Nephron progenitor cell (in vitro differentiated cells): ENCODE measurements at regions not wholly inside any gene's neighbourhood (a gene's known extent, or its start where the extent isn't known, plus 50 kb on each side); places are given as distances from the start of the nearest gene placed in this dataset.

Experiments
- DNase-seq: peaks from one replicate; pipeline ENCODE4 v3.0.0; 2021
- H3K27ac Mint-ChIP-seq: 2 replicates; pipeline ENCODE4 v1.8.0; 2021; ENCODE audit warnings: mild to moderate bottlenecking, moderate library complexity, mixed read lengths
- H3K27me3 Mint-ChIP-seq: 2 replicates; pipeline ENCODE4 v1.8.0; 2021; ENCODE audit warnings: mild to moderate bottlenecking, low read depth, mixed read lengths; ENCODE audit not compliant: poor library complexity
- H3K36me3 Mint-ChIP-seq: 2 replicates; pipeline ENCODE4 v1.8.0; 2021; ENCODE audit warnings: low read depth, mixed read lengths
- H3K4me1 Mint-ChIP-seq: 2 replicates; pipeline ENCODE4 v1.8.0; 2021; ENCODE audit warnings: mixed read lengths
- H3K4me3 Mint-ChIP-seq: 2 replicates; pipeline ENCODE4 v1.8.0; 2021; ENCODE audit warnings: mild to moderate bottlenecking, moderate library complexity, mixed read lengths
- H3K9me3 Mint-ChIP-seq: 2 replicates; pipeline ENCODE4 v1.8.0; 2021; ENCODE audit warnings: mild to moderate bottlenecking, moderate library complexity, mixed read lengths
- TF ChIP-seq, protein P1 (sequence below): fragments of 200-600 bp; sonication (generic); IDR thresholded peaks from 2 replicates; pipeline ENCODE4 v1.5.0; 2021; ENCODE audit warnings: antibody characterized with exemption

DNA sequence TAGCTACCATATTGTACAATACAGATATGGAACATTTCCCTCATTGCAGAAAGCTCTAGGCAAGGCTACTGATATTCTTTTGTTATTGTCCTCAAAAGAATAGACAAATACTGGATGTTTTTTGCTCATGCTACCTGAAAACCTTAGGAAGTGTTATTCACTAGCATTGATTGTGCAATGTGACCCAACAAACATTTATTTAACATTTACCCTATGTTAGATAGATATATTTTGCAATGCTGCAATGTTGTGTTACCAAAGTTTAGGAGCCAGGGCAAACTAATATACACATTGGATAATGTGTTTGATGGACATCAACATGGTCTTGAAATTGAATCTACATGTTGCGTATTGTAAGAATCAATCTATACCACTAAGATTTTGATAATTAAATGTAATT is 112.8 kb upstream of the CREB5 start:
- Mint-ChIP-seq H3K27me3 (no peaks in the 10 kb centered on the region), H3K4me1 (peaks cover 6% of the 10 kb centered on the region), H3K36me3 (no peaks in the 10 kb centered on the region), H3K27ac (no peak overlapping the region), H3K9me3 (no peaks in the 10 kb centered on the region), H3K4me3 (no peak overlapping the region)
- TF ChIP-seq, protein P1, sequence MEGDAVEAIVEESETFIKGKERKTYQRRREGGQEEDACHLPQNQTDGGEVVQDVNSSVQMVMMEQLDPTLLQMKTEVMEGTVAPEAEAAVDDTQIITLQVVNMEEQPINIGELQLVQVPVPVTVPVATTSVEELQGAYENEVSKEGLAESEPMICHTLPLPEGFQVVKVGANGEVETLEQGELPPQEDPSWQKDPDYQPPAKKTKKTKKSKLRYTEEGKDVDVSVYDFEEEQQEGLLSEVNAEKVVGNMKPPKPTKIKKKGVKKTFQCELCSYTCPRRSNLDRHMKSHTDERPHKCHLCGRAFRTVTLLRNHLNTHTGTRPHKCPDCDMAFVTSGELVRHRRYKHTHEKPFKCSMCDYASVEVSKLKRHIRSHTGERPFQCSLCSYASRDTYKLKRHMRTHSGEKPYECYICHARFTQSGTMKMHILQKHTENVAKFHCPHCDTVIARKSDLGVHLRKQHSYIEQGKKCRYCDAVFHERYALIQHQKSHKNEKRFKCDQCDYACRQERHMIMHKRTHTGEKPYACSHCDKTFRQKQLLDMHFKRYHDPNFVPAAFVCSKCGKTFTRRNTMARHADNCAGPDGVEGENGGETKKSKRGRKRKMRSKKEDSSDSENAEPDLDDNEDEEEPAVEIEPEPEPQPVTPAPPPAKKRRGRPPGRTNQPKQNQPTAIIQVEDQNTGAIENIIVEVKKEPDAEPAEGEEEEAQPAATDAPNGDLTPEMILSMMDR = no peak
- no peak for DNase-seq

DNA sequence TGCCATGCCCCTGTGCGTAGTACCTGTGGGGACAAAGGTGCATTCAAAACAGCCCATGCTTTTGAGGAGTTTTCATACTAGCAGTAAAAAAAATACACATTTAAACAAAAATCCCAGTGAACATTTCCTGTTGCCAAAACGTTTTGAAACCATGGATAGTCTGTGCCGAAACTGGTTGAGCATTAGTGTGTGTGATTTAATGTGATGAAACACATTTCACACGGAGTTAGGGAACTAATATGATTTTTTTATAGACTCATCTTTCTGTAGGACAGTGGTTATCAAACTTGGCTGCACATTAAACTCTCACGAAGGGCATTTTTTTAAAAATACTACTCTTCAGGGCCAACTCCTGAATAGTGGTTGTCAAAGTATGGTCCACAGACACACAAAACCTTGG is 111.8 kb upstream of the CREB5 start:
- H3K36me3 Mint-ChIP-seq = no peaks in the 10 kb centered on the region
- no peaks in the 10 kb centered on the region for H3K9me3 Mint-ChIP-seq
- no peak overlapping the region for H3K4me3 Mint-ChIP-seq
- DNase-seq = no peak
- TF ChIP-seq, protein P1 = no peak
- H3K27me3 Mint-ChIP-seq = no peaks in the 10 kb centered on the region
- no peak overlapping the region for H3K27ac Mint-ChIP-seq
- peaks cover 6% of the 10 kb centered on the region for H3K4me1 Mint-ChIP-seq

DNA sequence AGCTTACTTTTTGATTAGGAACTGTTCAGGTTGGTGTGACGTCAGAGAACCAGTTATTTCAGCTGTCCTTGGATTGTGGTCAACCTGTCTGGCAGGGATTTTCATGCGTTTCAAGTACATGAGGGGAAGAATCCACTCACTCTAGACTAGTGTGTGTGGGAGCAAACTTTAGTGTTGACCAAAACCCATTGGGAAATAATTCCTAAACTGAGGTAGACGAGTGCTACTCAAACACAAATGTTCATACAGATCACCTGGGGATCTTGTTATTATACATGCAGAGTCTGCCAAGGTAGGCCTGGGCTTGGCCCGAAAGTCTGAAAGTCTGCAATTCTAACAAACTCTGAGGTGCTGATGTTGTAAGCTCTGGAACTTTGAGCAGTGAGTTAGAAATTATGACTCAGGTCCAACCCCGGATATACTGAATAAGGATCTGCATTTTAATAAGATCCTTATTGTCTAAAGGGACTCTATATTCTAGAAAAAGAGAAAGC is 111.1 kb upstream of the CREB5 start:
- H3K4me3 Mint-ChIP-seq = no peak overlapping the region
- H3K4me1 Mint-ChIP-seq = peaks cover 6% of the 10 kb centered on the region
- H3K27ac Mint-ChIP-seq = no peak overlapping the region
- TF ChIP-seq, protein P1 = no peak
- DNase-seq = no peak
- H3K9me3 Mint-ChIP-seq = no peaks in the 10 kb centered on the region
- H3K27me3 Mint-ChIP-seq = no peaks in the 10 kb centered on the region
- no peaks in the 10 kb centered on the region for H3K36me3 Mint-ChIP-seq

DNA sequence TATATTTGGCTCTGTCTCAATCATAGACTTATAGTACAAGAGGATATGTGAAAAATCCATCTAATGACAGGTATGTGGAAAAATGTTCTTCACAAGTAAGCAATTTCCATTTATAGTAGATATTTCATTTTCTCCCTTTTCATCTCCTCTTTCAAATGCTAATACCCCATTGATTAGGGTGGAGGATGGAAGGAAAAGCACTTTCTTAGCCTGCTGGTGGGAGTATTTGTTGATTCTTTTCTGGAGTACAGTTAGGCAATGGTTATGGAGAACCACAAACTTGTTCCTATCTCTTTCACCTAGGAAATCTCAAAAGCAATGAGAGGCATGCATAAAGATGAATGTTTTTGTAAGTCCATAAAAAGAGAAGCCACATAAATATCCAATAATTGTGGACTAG is 108.0 kb upstream of the CREB5 start:
- H3K27ac Mint-ChIP-seq = no peak overlapping the region
- H3K9me3 Mint-ChIP-seq = peaks cover 1% of the 10 kb centered on the region
- DNase-seq = no peak
- peaks cover 5% of the 10 kb centered on the region for H3K27me3 Mint-ChIP-seq
- TF ChIP-seq, protein P1 = no peak
- no peak overlapping the region for H3K4me3 Mint-ChIP-seq
- no peaks in the 10 kb centered on the region for H3K4me1 Mint-ChIP-seq
- no peaks in the 10 kb centered on the region for H3K36me3 Mint-ChIP-seq

DNA sequence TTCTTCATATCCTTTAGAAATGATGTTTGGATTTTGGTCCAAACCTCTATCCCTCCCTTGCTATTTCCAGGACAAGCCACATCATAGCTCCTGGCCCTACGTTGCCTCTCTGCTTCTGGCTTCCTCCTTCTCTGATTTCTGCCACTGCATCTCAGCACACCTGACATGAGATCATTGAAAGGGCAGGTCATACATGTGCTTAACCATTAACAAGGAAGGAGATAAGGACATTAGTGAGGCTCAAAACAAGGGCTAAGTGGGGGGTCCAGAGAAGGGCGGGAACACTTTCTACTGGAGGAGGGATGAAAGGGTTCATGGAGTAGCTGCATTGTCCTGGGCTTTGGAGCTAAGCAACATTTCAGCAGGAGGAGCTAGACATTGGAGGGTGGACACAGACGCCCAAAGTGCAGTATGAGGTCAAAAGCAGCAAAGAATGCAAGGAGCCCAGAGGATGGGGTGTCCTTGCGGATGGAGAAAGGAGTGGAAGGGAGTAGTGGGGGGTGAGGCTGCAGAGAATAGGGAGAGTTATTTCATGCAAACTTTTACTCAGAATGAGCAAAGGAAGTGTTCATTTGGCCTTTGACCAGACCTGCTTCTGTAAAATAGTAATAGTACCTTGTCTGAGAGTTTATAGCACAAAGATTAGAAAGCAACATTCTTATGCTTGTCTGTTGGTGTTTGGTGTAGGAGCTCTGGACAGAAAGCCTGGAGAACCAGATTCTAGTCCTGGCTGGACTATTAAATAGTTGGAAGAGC is 102.4 kb upstream of the CREB5 start:
- peaks cover 15% of the 10 kb centered on the region for H3K4me1 Mint-ChIP-seq
- H3K9me3 Mint-ChIP-seq = peaks cover 6% of the 10 kb centered on the region
- H3K4me3 Mint-ChIP-seq = no peak overlapping the region
- TF ChIP-seq, protein P1 = no peak
- no peak for DNase-seq
- no peak overlapping the region for H3K27ac Mint-ChIP-seq
- no peaks in the 10 kb centered on the region for H3K36me3 Mint-ChIP-seq
- H3K27me3 Mint-ChIP-seq = peaks cover 9% of the 10 kb centered on the region

DNA sequence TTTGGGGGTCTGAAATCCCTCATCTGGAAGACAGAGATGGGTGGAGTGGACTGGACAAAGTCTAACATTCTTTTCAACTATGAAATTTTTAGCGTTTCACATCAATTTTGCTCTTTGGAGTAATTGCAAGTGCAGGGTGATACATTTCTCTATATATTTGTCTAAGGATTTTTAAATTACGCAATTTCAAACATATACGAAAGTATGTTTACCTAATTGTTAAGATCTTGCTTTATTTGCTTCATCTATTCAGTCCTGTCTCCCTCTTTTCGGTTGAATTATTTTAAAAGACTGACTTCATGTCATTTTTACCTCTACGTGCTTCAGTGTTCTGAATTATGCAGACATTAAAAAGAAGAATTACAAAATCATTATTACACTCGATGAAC is 101.9 kb upstream of the CREB5 start:
- H3K36me3 Mint-ChIP-seq = no peaks in the 10 kb centered on the region
- peaks cover 18% of the 10 kb centered on the region for H3K4me1 Mint-ChIP-seq
- TF ChIP-seq, protein P1 = no peak
- H3K9me3 Mint-ChIP-seq = peaks cover 6% of the 10 kb centered on the region
- H3K27me3 Mint-ChIP-seq = peaks cover 9% of the 10 kb centered on the region
- DNase-seq = no peak
- no peak overlapping the region for H3K27ac Mint-ChIP-seq
- H3K4me3 Mint-ChIP-seq = no peak overlapping the region
